Coronary artery (tissue), 2 donors: ENCODE measurements at regions not wholly inside any gene's neighbourhood (a gene's known extent, or its start where the extent isn't known, plus 50 kb on each side); places are given as distances from the start of the nearest gene placed in this dataset.
A peak's percentile ranks its signal among the peaks of the same experiment; 100 is the strongest.

Experiments used
- DNase-seq: peaks from one replicate; pipeline ENCODE4 v3.0.0-alpha.2; 2017; ENCODE audit warnings: low spot score
- H3K27ac ChIP-seq, 2 donors: fragments of 200-600 bp; sonication (generic); one replicate each; pipeline ENCODE4 v1.5.1; 2016 to 2019
- H3K4me3 ChIP-seq: fragments of 200-600 bp; sonication (generic); 2 replicates; pipeline ENCODE4 v1.5.1; 2016; ENCODE audit warnings: mild to moderate bottlenecking, moderate library complexity
- TF ChIP-seq, protein P1 (sequence below): fragments of 200-600 bp; sonication (generic); IDR thresholded peaks from one replicate; pipeline ENCODE4 v1.5.1; 2019; ENCODE audit warnings: antibody characterized with exemption

DNA sequence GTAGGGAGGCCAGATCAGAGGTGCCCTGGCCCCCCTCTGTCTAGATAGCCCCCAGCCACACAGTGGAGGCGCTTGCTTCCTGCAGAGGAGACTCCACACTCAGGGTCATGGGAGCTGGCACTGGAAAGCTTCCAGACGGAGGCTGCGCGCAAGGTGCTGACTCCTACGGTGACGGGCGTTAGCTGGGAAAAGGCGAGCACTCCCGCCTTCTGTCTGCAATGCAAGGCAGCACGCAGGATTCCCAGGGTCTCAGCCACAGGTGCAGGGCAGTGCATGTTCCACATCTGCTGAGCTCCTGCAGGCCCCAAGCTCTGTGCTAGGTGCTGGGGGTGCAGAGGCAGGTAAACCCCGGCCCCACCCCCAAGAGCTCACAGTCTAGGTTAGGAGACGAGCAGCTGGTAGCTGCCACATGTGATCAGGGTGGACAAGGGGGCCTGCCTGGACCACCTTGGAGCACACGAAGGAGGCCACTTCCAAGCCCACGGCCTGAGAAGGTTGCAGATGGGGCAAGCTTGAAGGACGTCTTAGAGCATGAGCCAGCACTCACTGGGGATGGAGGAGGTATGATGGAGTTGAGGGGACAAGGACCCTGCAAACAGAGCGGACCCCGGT, 310.9 kb upstream of the DIO3 start:
- peak; percentile 40 for DNase-seq
- TF ChIP-seq, protein P1, sequence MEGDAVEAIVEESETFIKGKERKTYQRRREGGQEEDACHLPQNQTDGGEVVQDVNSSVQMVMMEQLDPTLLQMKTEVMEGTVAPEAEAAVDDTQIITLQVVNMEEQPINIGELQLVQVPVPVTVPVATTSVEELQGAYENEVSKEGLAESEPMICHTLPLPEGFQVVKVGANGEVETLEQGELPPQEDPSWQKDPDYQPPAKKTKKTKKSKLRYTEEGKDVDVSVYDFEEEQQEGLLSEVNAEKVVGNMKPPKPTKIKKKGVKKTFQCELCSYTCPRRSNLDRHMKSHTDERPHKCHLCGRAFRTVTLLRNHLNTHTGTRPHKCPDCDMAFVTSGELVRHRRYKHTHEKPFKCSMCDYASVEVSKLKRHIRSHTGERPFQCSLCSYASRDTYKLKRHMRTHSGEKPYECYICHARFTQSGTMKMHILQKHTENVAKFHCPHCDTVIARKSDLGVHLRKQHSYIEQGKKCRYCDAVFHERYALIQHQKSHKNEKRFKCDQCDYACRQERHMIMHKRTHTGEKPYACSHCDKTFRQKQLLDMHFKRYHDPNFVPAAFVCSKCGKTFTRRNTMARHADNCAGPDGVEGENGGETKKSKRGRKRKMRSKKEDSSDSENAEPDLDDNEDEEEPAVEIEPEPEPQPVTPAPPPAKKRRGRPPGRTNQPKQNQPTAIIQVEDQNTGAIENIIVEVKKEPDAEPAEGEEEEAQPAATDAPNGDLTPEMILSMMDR = no peak

GRCh38 chr14:101250948-101251811, 310.1 kb upstream of the DIO3 start:
- DNase-seq = peak; percentile 58
- no peak overlapping the region for H3K27ac ChIP-seq

More for the DNA sequence above, 310.9 kb upstream of the DIO3 start:
- H3K4me3 ChIP-seq = no peak overlapping the region
- H3K27ac ChIP-seq = no peak overlapping the region

DNA sequence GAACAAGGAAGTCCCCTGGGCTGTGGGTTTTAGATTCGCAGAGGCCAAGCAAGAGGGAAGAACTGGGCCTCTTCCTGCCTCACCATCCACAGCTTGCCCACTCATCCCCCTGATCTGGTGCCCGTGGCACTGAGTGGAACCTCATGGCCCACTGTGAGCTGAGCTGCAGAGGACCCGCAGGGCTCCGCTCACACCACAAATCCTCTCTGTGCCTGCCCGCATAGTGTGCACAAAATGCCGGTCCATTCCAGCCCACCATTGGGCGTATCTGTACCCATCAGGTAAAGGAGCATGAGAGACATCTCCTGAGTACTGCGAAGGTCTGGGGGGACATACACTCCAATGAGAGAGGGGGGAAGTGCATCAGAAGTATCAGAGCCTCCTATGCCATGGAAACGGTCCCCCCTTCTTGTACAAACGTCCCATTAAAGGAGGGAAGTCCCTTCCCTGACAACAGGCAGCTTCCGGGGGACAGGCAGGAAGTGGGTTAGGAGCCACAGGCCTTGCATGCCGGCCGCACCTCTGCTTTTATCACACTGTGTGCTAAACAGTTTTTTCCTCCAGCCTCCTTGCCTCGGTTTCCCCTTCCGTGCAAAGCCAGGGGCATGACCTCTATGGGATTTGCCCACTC, 309.4 kb upstream of the DIO3 start:
- TF ChIP-seq, protein P1 = no peak
- H3K27ac ChIP-seq = no peak overlapping the region
- peak; percentile 66 for DNase-seq
- no peak overlapping the region for H3K4me3 ChIP-seq

More at GRCh38 chr14:101250948-101251811, 310.1 kb upstream of the DIO3 start:
- TF ChIP-seq, protein P1 = no peak
- no peak overlapping the region for H3K4me3 ChIP-seq

DNA sequence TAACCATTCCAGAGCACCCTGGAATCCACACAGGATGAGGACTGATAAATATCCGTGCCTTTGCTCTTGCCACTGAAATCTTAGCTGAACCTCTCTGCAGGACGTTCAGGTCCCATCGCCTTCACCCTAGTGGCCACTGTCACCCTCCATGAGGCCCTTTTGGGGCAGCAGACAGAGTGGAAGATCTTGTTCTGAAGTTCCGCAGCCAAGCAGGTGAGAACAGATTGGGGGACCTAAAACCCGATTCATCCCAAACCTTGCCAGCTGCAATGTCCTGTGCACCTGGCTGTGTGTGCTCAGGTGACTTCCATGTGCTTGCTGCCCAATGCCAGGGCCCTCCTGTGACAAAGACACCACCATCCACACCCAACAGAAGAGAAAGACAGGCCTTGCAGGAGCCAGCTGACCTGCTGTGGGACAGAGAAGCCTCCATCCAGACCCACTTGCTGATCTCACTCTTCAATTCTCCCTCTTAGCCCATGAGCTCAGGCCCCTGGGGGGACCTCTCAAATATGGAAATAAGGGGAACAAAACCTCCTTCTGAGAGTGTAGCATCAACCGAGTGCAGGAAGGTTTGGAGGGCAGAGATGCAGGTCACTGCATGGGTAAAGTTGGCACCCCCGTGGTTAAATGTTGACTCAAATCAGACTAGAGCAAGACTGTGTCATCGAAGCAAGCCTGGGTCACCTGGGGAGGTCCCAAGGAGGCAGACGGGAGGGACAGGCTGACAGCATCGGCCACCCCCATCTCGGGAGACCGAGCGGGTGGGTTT, 308.7 kb upstream of the DIO3 start:
- DNase-seq = peak; percentile 35
- H3K27ac ChIP-seq = no peak overlapping the region
- H3K4me3 ChIP-seq = no peak overlapping the region
- TF ChIP-seq, protein P1 = no peak

GRCh38 chr14:101253948-101254347, 307.3 kb upstream of the DIO3 start:
- peak; percentile 41 for DNase-seq
- TF ChIP-seq, protein P1 = no peak
- H3K4me3 ChIP-seq = no peak overlapping the region
- H3K27ac ChIP-seq = no peak overlapping the region

DNA sequence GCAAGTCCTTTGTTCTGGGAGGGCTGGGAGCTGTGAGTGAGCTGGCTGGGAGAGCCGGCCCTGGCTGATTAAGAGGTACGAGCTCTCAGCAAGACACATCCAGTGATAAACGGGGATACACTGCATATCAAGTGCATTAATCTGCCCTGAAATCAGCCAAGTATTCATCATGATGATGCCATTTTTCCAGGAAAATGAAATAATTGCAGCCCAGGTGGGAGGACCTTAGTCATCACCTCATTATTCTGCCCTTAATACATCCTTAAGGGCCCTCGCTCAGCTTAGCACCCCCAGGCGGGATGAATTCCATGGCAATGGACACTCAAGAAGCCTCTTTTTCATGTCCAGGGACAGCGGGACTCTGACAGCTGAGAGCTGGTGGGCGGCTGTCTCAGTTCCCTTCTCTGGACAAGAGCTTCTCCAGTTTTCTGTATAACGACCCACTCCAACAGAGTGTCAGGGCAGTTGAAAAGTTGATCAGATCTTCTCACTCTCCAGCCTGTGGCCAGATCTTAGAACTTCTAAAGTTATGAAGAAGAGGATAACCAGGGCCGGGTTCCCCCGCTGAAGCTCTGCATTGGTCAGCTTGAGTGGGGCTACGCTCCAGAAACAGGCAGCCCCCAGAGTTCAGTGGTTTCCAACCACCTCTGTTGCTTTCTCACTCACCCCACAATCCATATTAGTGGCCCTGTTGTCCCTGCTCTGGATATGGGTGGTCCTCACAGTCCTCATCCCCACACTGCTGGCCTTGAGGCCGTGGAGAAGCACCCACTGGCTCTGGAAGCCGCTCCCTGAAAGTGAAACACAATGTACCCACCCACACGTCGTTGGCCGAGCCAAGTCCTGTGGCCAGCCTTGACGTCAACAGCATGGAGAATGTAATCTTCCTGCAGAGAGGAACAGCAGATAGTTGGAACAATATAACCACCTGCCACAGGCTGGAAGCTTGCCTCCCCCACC, 306.2 kb upstream of the DIO3 start:
- DNase-seq = peak; percentile 68
- TF ChIP-seq, protein P1 = no peak
- Histone ChIP-seq H3K27ac (no peak overlapping the region), H3K4me3 (no peak overlapping the region)
